ENCODE measurements at regions not wholly inside any gene's neighbourhood (a gene's known extent, or its start where the extent isn't known, plus 50 kb on each side); places are given as distances from the start of the nearest gene placed in this dataset.

GRCh38 chr14:33862261-33862802, 88.5 kb downstream of the EGLN3 start:
- TF ChIP-seq CTCF (IDR thresholded peaks at IDR 0.05) (no peak), EP300 (IDR thresholded peaks at IDR 0.05) (no peak), POLR2A (IDR thresholded peaks at IDR 0.05) (no peak), POLR2AphosphoS5 (IDR thresholded peaks at IDR 0.05) (no peak)
